IMR-90 (cell line): ENCODE measurements at regions not wholly inside any gene's neighbourhood (a gene's known extent, or its start where the extent isn't known, plus 50 kb on each side); places are given as distances from the start of the nearest gene placed in this dataset.

ENCODE experiments used
- ATAC-seq: fragments of 200-7000 bp; cut with Tn5 transposase; 2 replicates; pipeline ENCODE4 v1.9.1; 2020; ENCODE audit warnings: low read depth, mild to moderate bottlenecking, moderate library complexity
- BruUV-seq: library from RNA; stranded (reverse); fragments of 400-500 nt; replicated peaks from 2 replicates; lab custom pipeline; 2021; lab: Mats Ljungman, UMichigan
- CTCF ChIA-PET: fragments of 300-600 bp; formaldehyde crosslinking; extraction: SDS; loops from one replicate; lab custom pipeline; 2021; ENCODE audit warnings: antibody characterized with exemption; lab: Yijun Ruan, JAX
- POLR2A ChIA-PET: fragments of 300-600 bp; sonication (Branson Sonifier 250); formaldehyde crosslinking; loops from one replicate; lab custom pipeline; 2022; ENCODE audit warnings: antibody characterized with exemption; ENCODE audit not compliant: unreplicated experiment; lab: Charles Lee
- DNase-seq: peaks from one replicate; pipeline ENCODE4 v3.0.0; 2013
- H2AFZ ChIP-seq: replicated peaks from 2 replicates; pipeline ENCODE3; 2013; ENCODE audit warnings: low read length, mild to moderate bottlenecking; ENCODE audit not compliant: poor library complexity
- H2AK5ac ChIP-seq: 2 replicates; pipeline ENCODE4 v1.6.1; 2013; ENCODE audit warnings: low read depth, low read length, inconsistent platforms
- H2AK9ac ChIP-seq: replicated peaks from 2 replicates; pipeline ENCODE3; 2013; ENCODE audit warnings: mild to moderate bottlenecking, low read depth, low read length, moderate library complexity; ENCODE audit not compliant: poor library complexity
- H2BK120ac ChIP-seq: 2 replicates; pipeline ENCODE4 v1.6.1; 2013; ENCODE audit warnings: low read depth, low read length, inconsistent platforms
- H2BK15ac ChIP-seq: 3 replicates; pipeline ENCODE4 v1.6.1; 2013; ENCODE audit warnings: low read depth, low read length, inconsistent platforms
- H2BK20ac ChIP-seq: 2 replicates; pipeline ENCODE4 v1.6.1; 2013; ENCODE audit warnings: low read depth, mild to moderate bottlenecking, inconsistent platforms, low read length, moderate library complexity
- H2BK5ac ChIP-seq: 2 replicates; pipeline ENCODE4 v1.6.1; 2013; ENCODE audit warnings: mild to moderate bottlenecking, low read depth, low read length, inconsistent platforms; ENCODE audit not compliant: poor library complexity, severe bottlenecking
- H3K14ac ChIP-seq: replicated peaks from 2 replicates; pipeline ENCODE4 v1.6.1; 2013; ENCODE audit warnings: low read depth, low read length, inconsistent platforms
- H3K18ac ChIP-seq: 2 replicates; pipeline ENCODE4 v1.6.1; 2013; ENCODE audit warnings: low read depth, low read length, control low read depth
- H3K23ac ChIP-seq: 2 replicates; pipeline ENCODE4 v1.6.1; 2013; ENCODE audit warnings: low read depth, low read length, inconsistent platforms
- H3K27ac ChIP-seq: 2 replicates; pipeline ENCODE4 v1.5.1; 2013; ENCODE audit warnings: mild to moderate bottlenecking, control low read depth, low read length; ENCODE audit not compliant: insufficient read depth
- H3K27me3 ChIP-seq: 2 replicates; pipeline ENCODE4 v1.6.1; 2013; ENCODE audit warnings: low read length; ENCODE audit not compliant: control insufficient read depth, insufficient read depth
- H3K36me3 ChIP-seq: 2 replicates; pipeline ENCODE4 v1.6.1; 2013; ENCODE audit warnings: low read length, mixed read lengths; ENCODE audit not compliant: control insufficient read depth, insufficient read depth
- H3K4ac ChIP-seq: 2 replicates; pipeline ENCODE4 v1.6.1; 2013; ENCODE audit warnings: low read depth, low read length, inconsistent platforms
- H3K4me1 ChIP-seq: 2 replicates; pipeline ENCODE4 v1.6.1; 2013; ENCODE audit warnings: low read length, mixed read lengths; ENCODE audit not compliant: control insufficient read depth, insufficient read depth
- H3K4me2 ChIP-seq: 2 replicates; pipeline ENCODE4 v1.6.1; 2013; ENCODE audit warnings: low read depth, mild to moderate bottlenecking, control low read depth, low read length, moderate library complexity
- H3K4me3 ChIP-seq: 2 replicates; pipeline ENCODE4 v1.5.1; 2013; ENCODE audit warnings: low read depth, mild to moderate bottlenecking, control low read depth, low read length, moderate library complexity; ENCODE audit not compliant: insufficient read depth
- H3K56ac ChIP-seq: 2 replicates; pipeline ENCODE4 v1.6.1; 2013; ENCODE audit warnings: low read length, inconsistent platforms; ENCODE audit not compliant: insufficient read depth; ENCODE audit errors: extremely low read depth
- H3K79me1 ChIP-seq, 2 experiments: 2 replicates each; pipeline ENCODE4 v1.6.1; 2013; ENCODE audit warnings: low read length in 2 of 2, inconsistent platforms in 1 of 2, low read depth in 1 of 2
- H3K9ac ChIP-seq: 2 replicates; pipeline ENCODE4 v1.6.1; 2013; ENCODE audit warnings: low read depth, low read length, control low read depth
- H3K9me1 ChIP-seq: 2 replicates; pipeline ENCODE4 v1.6.1; 2013; ENCODE audit warnings: low read length, inconsistent platforms; ENCODE audit not compliant: insufficient read depth
- H3K9me3 ChIP-seq: 2 replicates; pipeline ENCODE4 v1.6.1; 2013; ENCODE audit warnings: low read length; ENCODE audit not compliant: control insufficient read depth, insufficient read depth
- H4K20me1 ChIP-seq: 2 replicates; pipeline ENCODE4 v1.6.1; 2013; ENCODE audit warnings: low read length, inconsistent platforms; ENCODE audit not compliant: insufficient read depth
- H4K5ac ChIP-seq: 2 replicates; pipeline ENCODE4 v1.6.1; 2013; ENCODE audit warnings: mild to moderate bottlenecking, low read depth, low read length, control low read depth
- H4K8ac ChIP-seq, 2 experiments: 2 replicates each; pipeline ENCODE4 v1.6.1; 2013; ENCODE audit warnings: low read depth in 2 of 2, low read length in 2 of 2, control low read depth in 1 of 2, inconsistent platforms in 1 of 2
- H4K91ac ChIP-seq: 2 replicates; pipeline ENCODE4 v1.6.1; 2013; ENCODE audit warnings: low read depth, low read length, inconsistent platforms; ENCODE audit not compliant: insufficient read depth
- CHD1 ChIP-seq: IDR thresholded peaks from 2 replicates; pipeline ENCODE4 v1.6.1; 2012; ENCODE audit warnings: low read depth, low read length, improper control_type of control experiment
- RAD21 ChIP-seq: IDR thresholded peaks from 2 replicates; pipeline ENCODE4 v1.6.1; 2012; ENCODE audit warnings: low read length, improper control_type of control experiment
- SMC3 ChIP-seq: fragments of 150-350 bp; IDR thresholded peaks from 2 replicates; pipeline ENCODE4 v1.6.1; 2016; ENCODE audit warnings: low read depth, mild to moderate bottlenecking, antibody characterized with exemption, low read length, moderate library complexity
- WGBS, 2 experiments: methylation state at CpG; one replicate each; pipeline versions ENCODE4 v1.1.5 to v1.1.7; 2013; ENCODE audit warnings: missing lambda C conversion rate in 2 of 2; ENCODE audit not compliant: insufficient read length in 1 of 2; ENCODE audit errors: extremely low coverage in 2 of 2; 5-methylcytosine and 5-hydroxymethylcytosine counted together
- dilution Hi-C: fragments of 300-500 bp; cut with HindIII; formaldehyde crosslinking; loops from one replicate; pipeline ENCODE4 v1.14.3; 2018; ENCODE audit warnings: low sequenced_read_pairs; ENCODE audit not compliant: unreplicated experiment
- in situ Hi-C: fragments of 300-500 bp; cut with MboI; formaldehyde crosslinking; loops from 3 replicates; pipeline ENCODE4 v1.14.3; 2019; ENCODE audit warnings: low sequenced_read_pairs, inconsistent platforms, mixed read lengths
- intact Hi-C: fragments of 100-400 bp; cut with micrococcal nuclease; formaldehyde crosslinking; loops from 2 replicates; pipeline ENCODE4 v1.10.0; 2022

GRCh38 chr6:141354191-141354955 is 778.4 kb upstream of the GJE1 start:
- Histone ChIP-seq H2AK5ac (no peak overlapping the region), H2BK120ac (no peak overlapping the region), H2AFZ (no peak overlapping the region), H3K4me2 (no peak overlapping the region), H3K79me1 (no peaks in the 10 kb centered on the region), H3K36me3 (no peaks in the 10 kb centered on the region), H3K56ac (no peak overlapping the region), H3K27ac (no peak overlapping the region), H3K9me1 (no peaks in the 10 kb centered on the region; the same call in 1 of the 2 replicates), H4K20me1 (no peaks in the 10 kb centered on the region), H3K14ac (no peak overlapping the region), H3K4me1 (no peaks in the 10 kb centered on the region), H4K8ac (no peak overlapping the region), H2BK15ac (no peak overlapping the region), H2BK5ac (no peak overlapping the region), H3K4me3 (no peak overlapping the region), H4K91ac (no peak overlapping the region), H3K9me3 (no peaks in the 10 kb centered on the region), H4K5ac (no peak overlapping the region), H3K4ac (no peak overlapping the region), H2BK20ac (no peak overlapping the region), H3K18ac (no peak overlapping the region), H3K27me3 (no peaks in the 10 kb centered on the region), H2AK9ac (no peak overlapping the region), H3K9ac (no peak overlapping the region), H3K23ac (no peak overlapping the region)
- intact Hi-C loops (no loop called here), dilution Hi-C loops (no loop called here), in situ Hi-C loops (no loop called here)
- no TSS peak for BruUV-seq
- WGBS, 2 experiments = no CpG with 5 or more reads among the region's 4 CpGs
- ChIA-PET POLR2A (no interaction called here), CTCF (interaction anchor here (1.9 kb wide), 1 partner anchor 14 kb away, joined by 3 read pairs; no protein-coding TSS in a partner anchor)
- ATAC-seq = no peak
- DNase-seq = no peak
- TF ChIP-seq SMC3 = no peak
- TF ChIP-seq RAD21 = no peak
- no peak for TF ChIP-seq CHD1
